Neural cell (in vitro differentiated cells): ENCODE measurements at regions not wholly inside any gene's neighbourhood (a gene's known extent, or its start where the extent isn't known, plus 50 kb on each side); places are given as distances from the start of the nearest gene placed in this dataset.

Experiments used
- H2AFZ ChIP-seq: fragments of 200-600, 300-800 bp; sonication (generic), shearing (Covaris generic); 2 replicates; pipeline ENCODE4 v1.6.0; 2014; ENCODE audit warnings: low read depth, mild to moderate bottlenecking, antibody characterized with exemption, low read length, moderate library complexity
- H3F3A ChIP-seq: fragments of 200-600 bp; shearing (Covaris generic); 2 replicates; pipeline ENCODE4 v1.6.1; 2016; ENCODE audit warnings: mild to moderate bottlenecking, moderate library complexity, mixed read lengths, antibody characterized with exemption, low read length; ENCODE audit not compliant: insufficient read depth, poor library complexity, severe bottlenecking
- H3K27ac ChIP-seq: fragments of 200-600, 300-800 bp; sonication (generic), shearing (Covaris generic); 2 replicates; pipeline ENCODE4 v1.5.1; 2014; ENCODE audit warnings: mild to moderate bottlenecking, low read length, moderate library complexity
- H3K27me3 ChIP-seq: fragments of 300-800, 200-600 bp; sonication (generic), shearing (Covaris generic); 2 replicates; pipeline ENCODE4 v1.6.0; 2014; ENCODE audit warnings: mild to moderate bottlenecking, low read depth, low read length, moderate library complexity; ENCODE audit not compliant: insufficient read depth
- H3K36me3 ChIP-seq: fragments of 300-800, 200-600 bp; sonication (generic), shearing (Covaris generic); 2 replicates; pipeline ENCODE4 v1.5.1; 2014; ENCODE audit warnings: mild to moderate bottlenecking, antibody characterized with exemption, low read length, moderate library complexity; ENCODE audit not compliant: insufficient read depth
- H3K4me2 ChIP-seq: fragments of 300-800, 200-600 bp; sonication (generic), shearing (Covaris generic); 2 replicates; pipeline ENCODE4 v1.6.0; 2014; ENCODE audit warnings: mild to moderate bottlenecking, low read length
- H3K4me3 ChIP-seq: fragments of 300-800, 200-600 bp; sonication (generic), shearing (Covaris generic); 2 replicates; pipeline ENCODE4 v1.5.1; 2014; ENCODE audit warnings: mild to moderate bottlenecking, low read length, moderate library complexity
- H3K79me2 ChIP-seq: fragments of 200-600 bp; shearing (Covaris generic); replicated peaks from 2 replicates; pipeline ENCODE4 v1.6.0; 2014; ENCODE audit warnings: mild to moderate bottlenecking, low read length, moderate library complexity; ENCODE audit not compliant: insufficient read depth
- H3K9ac ChIP-seq: fragments of 300-800, 200-600 bp; sonication (generic), shearing (Covaris generic); 2 replicates; pipeline ENCODE4 v1.6.1; 2016; ENCODE audit warnings: mild to moderate bottlenecking, low read length, mixed read lengths
- H3K9me2 ChIP-seq: fragments of 200-600 bp; shearing (Covaris generic); 2 replicates; pipeline ENCODE4 v1.6.1; 2016; ENCODE audit warnings: mild to moderate bottlenecking, low read length, mixed read lengths; ENCODE audit not compliant: insufficient read depth
- H3K9me3 ChIP-seq: fragments of 200-600, 300-800 bp; sonication (generic), shearing (Covaris generic); 2 replicates; pipeline ENCODE4 v1.6.1; 2016; ENCODE audit warnings: mild to moderate bottlenecking, mixed run types, low read length, moderate library complexity, mixed read lengths
- H4K20me1 ChIP-seq: fragments of 200-600 bp; shearing (Covaris generic); 2 replicates; pipeline ENCODE4 v1.6.1; 2016; ENCODE audit warnings: mild to moderate bottlenecking, mixed run types; ENCODE audit not compliant: insufficient read depth
- EP300 ChIP-seq: fragments of 450-650 bp; conservative IDR thresholded peaks from 2 replicates; pipeline ENCODE4 v1.6.1; 2014; ENCODE audit warnings: antibody characterized with exemption, mild to moderate bottlenecking, moderate library complexity; ENCODE audit not compliant: poor library complexity, severe bottlenecking
- EZH2 ChIP-seq: fragments of 200-600, 300-800 bp; shearing (Covaris generic), sonication (generic); IDR thresholded peaks from 2 replicates; pipeline ENCODE4 v1.6.1; 2014; ENCODE audit warnings: antibody characterized with exemption, low read length, borderline replicate concordance, mild to moderate bottlenecking; ENCODE audit not compliant: insufficient read depth, poor library complexity, severe bottlenecking
- MXI1 ChIP-seq: fragments of 450-650 bp; conservative IDR thresholded peaks from 2 replicates; pipeline ENCODE4 v1.6.1; 2014; ENCODE audit warnings: antibody characterized with exemption, mild to moderate bottlenecking; ENCODE audit not compliant: poor library complexity, severe bottlenecking
- POLR2AphosphoS5 ChIP-seq: IDR thresholded peaks from 2 replicates; pipeline ENCODE4 v1.6.1; 2012
- RAD21 ChIP-seq: fragments of 450-650 bp; conservative IDR thresholded peaks from 2 replicates; pipeline ENCODE4 v1.6.1; 2014; ENCODE audit warnings: antibody characterized with exemption, mild to moderate bottlenecking, moderate library complexity
- SMC3 ChIP-seq: fragments of 450-650 bp; conservative IDR thresholded peaks from 2 replicates; pipeline ENCODE4 v1.6.1; 2014; ENCODE audit warnings: antibody characterized with exemption, mild to moderate bottlenecking, moderate library complexity; ENCODE audit not compliant: poor library complexity
- TAF1 ChIP-seq: IDR thresholded peaks from 2 replicates; pipeline ENCODE4 v1.6.1; 2012; ENCODE audit warnings: low read depth
- TF ChIP-seq, protein P1 (sequence below): fragments of 450-650 bp; IDR thresholded peaks from 2 replicates; pipeline ENCODE4 v1.5.1; 2014; ENCODE audit warnings: antibody characterized with exemption, mild to moderate bottlenecking, moderate library complexity; ENCODE audit not compliant: poor library complexity, severe bottlenecking

DNA sequence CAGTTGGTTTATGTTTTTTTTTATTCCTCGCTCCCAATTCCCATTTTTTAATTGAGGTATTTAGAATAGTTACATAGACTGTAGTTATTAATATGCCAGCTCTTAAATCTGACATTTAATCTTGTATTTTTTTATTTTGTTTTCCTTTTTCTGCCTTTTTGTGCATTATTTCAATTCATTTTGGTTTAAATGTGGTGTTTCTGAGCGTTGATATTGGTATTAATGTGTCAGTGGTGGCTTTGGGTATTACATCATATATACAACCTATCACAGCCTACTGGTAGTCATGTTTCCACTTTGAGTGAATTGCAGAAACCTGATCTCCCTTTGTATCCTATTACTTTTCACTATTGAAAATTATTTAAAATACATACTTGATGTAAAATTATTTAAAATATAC is 1027.3 kb downstream of the KCNT2 start:
- Histone ChIP-seq H2AFZ (no peak overlapping the region), H3K27me3 (no peaks in the 10 kb centered on the region), H3K9me3 (no peaks in the 10 kb centered on the region), H3K79me2 (no peaks in the 10 kb centered on the region), H4K20me1 (no peaks in the 10 kb centered on the region), H3K9me2 (no peaks in the 10 kb centered on the region), H3K4me2 (no peak overlapping the region), H3F3A (no peaks in the 10 kb centered on the region), H3K36me3 (no peaks in the 10 kb centered on the region), H3K27ac (no peak overlapping the region), H3K4me3 (no peak overlapping the region), H3K9ac (no peak overlapping the region)
- TF ChIP-seq EP300 (no peak), EZH2 (no peak), MXI1 (no peak), POLR2AphosphoS5 (no peak), SMC3 (no peak), TAF1 (no peak), RAD21 (no peak)
- TF ChIP-seq, protein P1, sequence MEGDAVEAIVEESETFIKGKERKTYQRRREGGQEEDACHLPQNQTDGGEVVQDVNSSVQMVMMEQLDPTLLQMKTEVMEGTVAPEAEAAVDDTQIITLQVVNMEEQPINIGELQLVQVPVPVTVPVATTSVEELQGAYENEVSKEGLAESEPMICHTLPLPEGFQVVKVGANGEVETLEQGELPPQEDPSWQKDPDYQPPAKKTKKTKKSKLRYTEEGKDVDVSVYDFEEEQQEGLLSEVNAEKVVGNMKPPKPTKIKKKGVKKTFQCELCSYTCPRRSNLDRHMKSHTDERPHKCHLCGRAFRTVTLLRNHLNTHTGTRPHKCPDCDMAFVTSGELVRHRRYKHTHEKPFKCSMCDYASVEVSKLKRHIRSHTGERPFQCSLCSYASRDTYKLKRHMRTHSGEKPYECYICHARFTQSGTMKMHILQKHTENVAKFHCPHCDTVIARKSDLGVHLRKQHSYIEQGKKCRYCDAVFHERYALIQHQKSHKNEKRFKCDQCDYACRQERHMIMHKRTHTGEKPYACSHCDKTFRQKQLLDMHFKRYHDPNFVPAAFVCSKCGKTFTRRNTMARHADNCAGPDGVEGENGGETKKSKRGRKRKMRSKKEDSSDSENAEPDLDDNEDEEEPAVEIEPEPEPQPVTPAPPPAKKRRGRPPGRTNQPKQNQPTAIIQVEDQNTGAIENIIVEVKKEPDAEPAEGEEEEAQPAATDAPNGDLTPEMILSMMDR, result peak; percentile 38

DNA sequence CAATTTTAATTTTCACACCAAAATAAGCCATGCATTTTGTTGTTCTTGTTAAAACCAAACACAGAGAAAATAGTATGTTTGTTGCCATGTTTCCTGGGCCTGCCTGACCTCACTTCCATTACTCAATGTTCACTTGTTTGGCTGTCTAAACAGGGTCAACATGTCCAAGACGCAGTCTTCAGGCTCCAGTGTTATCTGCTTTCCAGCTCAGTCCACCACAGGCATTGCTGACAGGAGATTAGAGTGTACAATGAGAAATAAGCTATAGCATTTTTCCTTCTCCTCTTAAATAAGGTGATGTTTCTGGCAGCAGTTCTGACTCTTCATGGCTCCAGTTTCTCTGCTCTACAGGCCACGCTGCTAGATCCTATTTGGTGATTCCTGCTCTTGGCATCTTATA is 1030.5 kb downstream of the KCNT2 start:
- H3K9ac ChIP-seq, result no peak overlapping the region
- no peaks in the 10 kb centered on the region for H3K27me3 ChIP-seq
- no peaks in the 10 kb centered on the region for H4K20me1 ChIP-seq
- no peaks in the 10 kb centered on the region for H3F3A ChIP-seq
- no peaks in the 10 kb centered on the region for H3K36me3 ChIP-seq
- no peaks in the 10 kb centered on the region for H3K9me3 ChIP-seq
- no peak overlapping the region for H3K4me2 ChIP-seq
- TF ChIP-seq MXI1 (no peak), SMC3 (no peak), RAD21 (no peak)
- TF ChIP-seq, protein P1, result no peak
- H3K79me2 ChIP-seq, result no peaks in the 10 kb centered on the region
- H3K9me2 ChIP-seq, result no peaks in the 10 kb centered on the region
- H3K27ac ChIP-seq, result no peak overlapping the region
- H3K4me3 ChIP-seq, result no peak overlapping the region
- H2AFZ ChIP-seq, result no peak overlapping the region

DNA sequence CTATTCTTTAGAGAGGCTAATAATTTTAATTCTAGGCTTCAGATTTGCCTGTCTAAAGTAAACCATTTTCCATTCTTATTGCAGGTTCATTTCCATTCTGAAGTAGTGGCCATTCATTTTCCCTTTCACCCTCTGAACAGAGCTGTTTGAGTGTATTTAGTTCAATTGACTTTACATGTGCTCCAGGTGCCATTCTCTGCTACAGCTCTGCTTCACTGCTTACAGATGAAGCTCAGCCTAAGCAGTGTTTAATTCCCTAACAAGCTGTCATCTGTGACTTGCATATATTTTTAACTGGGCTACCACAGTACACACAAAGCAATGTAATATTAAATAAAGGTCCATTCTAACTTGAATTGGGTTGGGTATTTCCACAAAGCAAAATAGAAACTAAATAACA is 1031.6 kb downstream of the KCNT2 start:
- Histone ChIP-seq H3K36me3 (no peaks in the 10 kb centered on the region), H3K9me2 (no peaks in the 10 kb centered on the region), H3K27ac (peak overlapping the region; percentile 40), H2AFZ (no peak overlapping the region), H3K79me2 (no peaks in the 10 kb centered on the region), H3K4me3 (no peak overlapping the region), H3F3A (no peaks in the 10 kb centered on the region), H3K4me2 (no peak overlapping the region), H4K20me1 (no peaks in the 10 kb centered on the region), H3K9me3 (no peaks in the 10 kb centered on the region), H3K27me3 (no peaks in the 10 kb centered on the region), H3K9ac (no peak overlapping the region)
- peak; percentile 41 for TF ChIP-seq EP300
- TF ChIP-seq, protein P1, result no peak
